NAMALWA (cell line): ENCODE measurements at regions not wholly inside any gene's neighbourhood (a gene's known extent, or its start where the extent isn't known, plus 50 kb on each side); places are given as distances from the start of the nearest gene placed in this dataset.
"Not testable (repeated sequence)": the region's sequence is repeated elsewhere in the genome, so short reads cannot be mapped to it uniquely, and the experiment has no call there.

Experiments
- DNase-seq: peaks from one replicate; pipeline ENCODE4 v3.0.0-alpha.2; 2015; ENCODE audit warnings: low spot score

GRCh38 chr2:2742726-2743125, 411.7 kb upstream of the MYT1L start:
- no peak for DNase-seq

- DNase-seq = no peak
These were observed 409.2 kb upstream of the MYT1L start for GRCh38 chr2:2740238-2740775.

- no peak for DNase-seq
These were observed 408.2 kb upstream of the MYT1L start for GRCh38 chr2:2739231-2739795.

GRCh38 chr2:2738684-2739083, 407.6 kb upstream of the MYT1L start:
- no peak for DNase-seq

- no peak for DNase-seq
These were observed 407.2 kb upstream of the MYT1L start for GRCh38 chr2:2738276-2738675.

- DNase-seq = no peak
These were observed 404.0 kb upstream of the MYT1L start for GRCh38 chr2:2735041-2735440.

GRCh38 chr2:2734308-2734707, 403.2 kb upstream of the MYT1L start:
- no peak for DNase-seq

- no peak for DNase-seq
These were observed 402.7 kb upstream of the MYT1L start for GRCh38 chr2:2733818-2734217.

GRCh38 chr2:2732331-2733119, 401.4 kb upstream of the MYT1L start:
- no peak for DNase-seq

- DNase-seq = no peak
These were observed 400.8 kb upstream of the MYT1L start for GRCh38 chr2:2731816-2732284.

- no peak for DNase-seq
These were observed 400.2 kb upstream of the MYT1L start for GRCh38 chr2:2731101-2731815.

GRCh38 chr2:2730301-2730833, 399.3 kb upstream of the MYT1L start:
- DNase-seq = no peak

- DNase-seq = no peak
These were observed 398.2 kb upstream of the MYT1L start for GRCh38 chr2:2729246-2729645.

GRCh38 chr2:2728635-2729034, 397.6 kb upstream of the MYT1L start:
- DNase-seq = no peak

- DNase-seq = no peak
These were observed 396.9 kb upstream of the MYT1L start for GRCh38 chr2:2727876-2728511.

GRCh38 chr2:2726163-2726562, 395.1 kb upstream of the MYT1L start:
- DNase-seq = no peak

- DNase-seq = no peak
These were observed 392.0 kb upstream of the MYT1L start for GRCh38 chr2:2723064-2723463.

- no peak for DNase-seq
These were observed 390.3 kb upstream of the MYT1L start for GRCh38 chr2:2721296-2721835.

GRCh38 chr2:2720806-2721205, 389.7 kb upstream of the MYT1L start:
- DNase-seq = not testable (repeated sequence)

- DNase-seq = no peak
These were observed 389.3 kb upstream of the MYT1L start for GRCh38 chr2:2720351-2720750.

GRCh38 chr2:2719781-2720180, 388.7 kb upstream of the MYT1L start:
- DNase-seq = no peak

- DNase-seq = no peak
These were observed 387.9 kb upstream of the MYT1L start for GRCh38 chr2:2719015-2719414.
